NCI-H748 treated with DMSO at 0.1 percent for 48 hours (cell line): ENCODE measurements at regions not wholly inside any gene's neighbourhood (a gene's known extent, or its start where the extent isn't known, plus 50 kb on each side); places are given as distances from the start of the nearest gene placed in this dataset.
"Not testable (repeated sequence)": the region's sequence is repeated elsewhere in the genome, so short reads cannot be mapped to it uniquely, and the experiment has no call there.

ENCODE experiments used
- DNase-seq: peaks from one replicate; lab custom pipeline; 2025; lab: John Stamatoyannopoulos, UW

GRCh38 chr14:58887931-58888330 is 250.2 kb downstream of the DACT1 start:
- no peak for DNase-seq

- no peak for DNase-seq
These were observed 261.0 kb downstream of the DACT1 start for GRCh38 chr14:58898655-58899316.

GRCh38 chr14:58899317-58899713 is 261.6 kb downstream of the DACT1 start:
- no peak for DNase-seq

GRCh38 chr14:58901826-58902225 is 264.1 kb downstream of the DACT1 start:
- DNase-seq: no peak

- DNase-seq: no peak
These were observed 267.0 kb downstream of the DACT1 start for GRCh38 chr14:58904776-58905175.

GRCh38 chr14:58907803-58908202 is 270.0 kb downstream of the DACT1 start:
- no peak for DNase-seq

GRCh38 chr14:58912287-58912686 is 274.5 kb downstream of the DACT1 start:
- no peak for DNase-seq

GRCh38 chr14:58912799-58913432 is 275.2 kb downstream of the DACT1 start:
- DNase-seq: peak; percentile 33

- DNase-seq: no peak
These were observed 274.1 kb upstream of the DAAM1 start for GRCh38 chr14:58914279-58914855.

- no peak for DNase-seq
These were observed 272.8 kb upstream of the DAAM1 start for GRCh38 chr14:58915646-58916045.

GRCh38 chr14:58918066-58918738 is 270.3 kb upstream of the DAAM1 start:
- no peak for DNase-seq

GRCh38 chr14:58919217-58919616 is 269.2 kb upstream of the DAAM1 start:
- DNase-seq: no peak

GRCh38 chr14:58920230-58920629 is 268.2 kb upstream of the DAAM1 start:
- DNase-seq: no peak

GRCh38 chr14:58922201-58922940 is 266.1 kb upstream of the DAAM1 start:
- DNase-seq: not testable (repeated sequence)

GRCh38 chr14:58923751-58924405 is 264.6 kb upstream of the DAAM1 start:
- no peak for DNase-seq

GRCh38 chr14:58941629-58942028 is 246.8 kb upstream of the DAAM1 start:
- no peak for DNase-seq

GRCh38 chr14:58942516-58942915 is 246.0 kb upstream of the DAAM1 start:
- no peak for DNase-seq

GRCh38 chr14:58944343-58944967 is 244.0 kb upstream of the DAAM1 start:
- peak; percentile 87 for DNase-seq

GRCh38 chr14:58944968-58945356 is 243.5 kb upstream of the DAAM1 start:
- no peak for DNase-seq

GRCh38 chr14:58946431-58946830 is 242.0 kb upstream of the DAAM1 start:
- DNase-seq: no peak

- no peak for DNase-seq
These were observed 241.3 kb upstream of the DAAM1 start for GRCh38 chr14:58947156-58947555.
